H1 (cell line): ENCODE measurements at regions not wholly inside any gene's neighbourhood (a gene's known extent, or its start where the extent isn't known, plus 50 kb on each side); places are given as distances from the start of the nearest gene placed in this dataset.

Experiments
- CTCF ChIA-PET: fragments of 300-600 bp; sonication (Branson Sonifier 250); formaldehyde crosslinking; loops from one replicate; lab custom pipeline; 2021; ENCODE audit not compliant: partially characterized antibody; lab: Charles Lee
- POLR2A ChIA-PET: fragments of 300-600 bp; sonication (Branson Sonifier 250); formaldehyde crosslinking; loops from one replicate; lab custom pipeline; 2021; ENCODE audit warnings: inconsistent platforms; ENCODE audit not compliant: partially characterized antibody; lab: Charles Lee
- DNase-seq, 2 experiments: peaks; one replicate each; pipeline versions ENCODE4 v3.0.0 to v3.0.0-alpha.2; 2010 to 2022; ENCODE audit warnings: low spot score in 2 of 2, low read depth in 1 of 2, mixed read lengths in 1 of 2
- FAIRE-seq: peaks from 2 replicates; lab custom pipeline; 2011; peaks lifted over from hg19 to GRCh38; lab: Jason Lieb, UNC
- H2AFZ ChIP-seq: 2 replicates; pipeline ENCODE4 v1.8.1; 2012; ENCODE audit warnings: low read length, inconsistent platforms
- H2AK5ac ChIP-seq: 2 replicates; pipeline ENCODE4 v1.6.1; 2013; ENCODE audit warnings: low read depth, low read length
- H2BK120ac ChIP-seq: replicated peaks from 2 replicates; pipeline ENCODE3; 2013; ENCODE audit warnings: low read depth, low read length, inconsistent platforms
- H2BK12ac ChIP-seq: 2 replicates; pipeline ENCODE4 v1.6.1; 2013; ENCODE audit warnings: low read depth, low read length
- H2BK15ac ChIP-seq: 2 replicates; pipeline ENCODE4 v1.6.1; 2013; ENCODE audit warnings: low read length
- H2BK20ac ChIP-seq: 2 replicates; pipeline ENCODE4 v1.6.1; 2013; ENCODE audit warnings: low read length
- H2BK5ac ChIP-seq: 2 replicates; pipeline ENCODE4 v1.6.1; 2013; ENCODE audit warnings: low read depth, low read length
- H3K14ac ChIP-seq: 2 replicates; pipeline ENCODE4 v1.6.1; 2013; ENCODE audit warnings: inconsistent platforms; ENCODE audit not compliant: insufficient read length
- H3K18ac ChIP-seq: 2 replicates; pipeline ENCODE4 v1.6.1; 2013; ENCODE audit warnings: low read length; ENCODE audit errors: extremely low read depth
- H3K23ac ChIP-seq: 2 replicates; pipeline ENCODE4 v1.6.1; 2013; ENCODE audit warnings: inconsistent platforms; ENCODE audit not compliant: insufficient read length
- H3K23me2 ChIP-seq: 2 replicates; pipeline ENCODE4 v1.6.1; 2013; ENCODE audit warnings: low read depth, low read length
- H3K27ac ChIP-seq: 2 replicates; pipeline ENCODE4 v1.6.1; 2011; ENCODE audit warnings: low read depth, low read length, inconsistent platforms
- H3K27me3 ChIP-seq, 4 experiments: replicated peaks in 1 of 4; 1 replicate in 1 of 4; 2 replicates in 3 of 4; pipeline versions ENCODE4 v1.6.1 to v1.8.1; 2011 to 2013; ENCODE audit warnings: low read length in 3 of 4, mild to moderate bottlenecking in 3 of 4, inconsistent platforms in 2 of 4, mixed read lengths in 2 of 4, moderate library complexity in 1 of 4; ENCODE audit not compliant: control insufficient read depth in 3 of 4, insufficient read depth in 3 of 4; ENCODE audit errors: extremely low read depth in 1 of 4
- H3K36me3 ChIP-seq, 4 experiments: 2 replicates each; pipeline versions ENCODE4 v1.6.1 to v1.8.1; 2011 to 2013; ENCODE audit warnings: mild to moderate bottlenecking in 4 of 4, low read length in 3 of 4, moderate library complexity in 2 of 4, control low read depth in 1 of 4, inconsistent platforms in 1 of 4; ENCODE audit not compliant: insufficient read depth in 4 of 4, control insufficient read depth in 2 of 4
- H3K4ac ChIP-seq: replicated peaks from 2 replicates; pipeline ENCODE3; 2013; ENCODE audit warnings: low read length, low read depth, mixed read lengths, inconsistent platforms; ENCODE audit not compliant: insufficient read length
- H3K4me1 ChIP-seq, 4 experiments: replicated peaks in 1 of 4; 1 replicate in 1 of 4; 2 replicates in 3 of 4; pipeline versions ENCODE4 v1.6.1 to v1.8.1; 2011 to 2013; ENCODE audit warnings: low read length in 3 of 4, inconsistent platforms in 2 of 4, mixed read lengths in 1 of 4; ENCODE audit not compliant: insufficient read depth in 4 of 4, control insufficient read depth in 3 of 4
- H3K4me2 ChIP-seq, 2 experiments: 2 replicates each; pipeline versions ENCODE4 v1.6.1 to v1.8.1; 2011 to 2013; ENCODE audit warnings: low read depth in 2 of 2, low read length in 2 of 2, control low read depth in 1 of 2, inconsistent platforms in 1 of 2, mild to moderate bottlenecking in 1 of 2; ENCODE audit not compliant: insufficient read depth in 1 of 2
- H3K4me3 ChIP-seq, 4 experiments: fragments of 200-600, 300-600 bp in 1 of 4; sonication (generic), shearing (Covaris generic), sonication (Bioruptor Twin) in 1 of 4; 2 replicates each; pipeline versions ENCODE4 v1.5.1 to v1.8.1; 2011 to 2016; ENCODE audit warnings: low read length in 4 of 4, low read depth in 3 of 4, control low read depth in 2 of 4, inconsistent platforms in 2 of 4, mild to moderate bottlenecking in 2 of 4, mixed read lengths in 1 of 4, moderate library complexity in 1 of 4; ENCODE audit not compliant: insufficient read depth in 2 of 4; ENCODE audit errors: extremely low read depth in 1 of 4
- H3K56ac ChIP-seq: replicated peaks from 2 replicates; pipeline ENCODE3; 2013; ENCODE audit warnings: low read depth, mild to moderate bottlenecking, mixed read lengths, low read length, inconsistent platforms; ENCODE audit not compliant: insufficient read length
- H3K79me1 ChIP-seq: 2 replicates; pipeline ENCODE4 v1.6.1; 2013; ENCODE audit warnings: low read depth, low read length, control low read depth
- H3K79me2 ChIP-seq, 2 experiments: 2 replicates each; pipeline versions ENCODE4 v1.6.1 to v1.8.1; 2012 to 2013; ENCODE audit warnings: low read length in 2 of 2, mild to moderate bottlenecking in 2 of 2, inconsistent platforms in 1 of 2; ENCODE audit not compliant: insufficient read depth in 2 of 2, control insufficient read depth in 1 of 2
- H3K9ac ChIP-seq, 4 experiments: replicated peaks in 1 of 4; 1 replicate in 1 of 4; 2 replicates in 3 of 4; pipeline versions ENCODE4 v1.6.1 to v1.8.1; 2011 to 2013; ENCODE audit warnings: low read depth in 3 of 4, low read length in 3 of 4, control low read depth in 2 of 4, mild to moderate bottlenecking in 2 of 4, moderate library complexity in 2 of 4, inconsistent platforms in 1 of 4; ENCODE audit errors: extremely low read depth in 1 of 4
- H3K9me3 ChIP-seq, 2 experiments: 2 replicates each; pipeline versions ENCODE4 v1.6.1 to v1.8.1; 2012 to 2013; ENCODE audit warnings: mild to moderate bottlenecking in 2 of 2, moderate library complexity in 2 of 2, control low read depth in 1 of 2, inconsistent platforms in 1 of 2, low read depth in 1 of 2, low read length in 1 of 2, mixed read lengths in 1 of 2; ENCODE audit not compliant: insufficient read depth in 2 of 2
- H4K20me1 ChIP-seq, 2 experiments: replicated peaks in 1 of 2; 2 replicates each; pipeline versions ENCODE3 to v1.8.1; 2011 to 2013; ENCODE audit warnings: inconsistent platforms in 2 of 2, low read length in 2 of 2, mild to moderate bottlenecking in 1 of 2; ENCODE audit not compliant: insufficient read depth in 2 of 2, control insufficient read depth in 1 of 2
- H4K5ac ChIP-seq: 2 replicates; pipeline ENCODE4 v1.6.1; 2013; ENCODE audit warnings: low read length, low read depth, mixed read lengths, inconsistent platforms; ENCODE audit not compliant: insufficient read length
- H4K8ac ChIP-seq: 2 replicates; pipeline ENCODE4 v1.8.0; 2013; ENCODE audit warnings: mild to moderate bottlenecking, moderate library complexity, low read length, inconsistent platforms; ENCODE audit not compliant: insufficient read depth; ENCODE audit errors: extremely low read depth
- H4K91ac ChIP-seq: replicated peaks from 2 replicates; pipeline ENCODE3; 2013; ENCODE audit warnings: low read length, mixed read lengths, inconsistent platforms; ENCODE audit not compliant: insufficient read length
- CEBPB ChIP-seq: IDR thresholded peaks from 2 replicates; pipeline ENCODE4 v1.6.1; 2012; ENCODE audit warnings: low read depth, low read length
- JUN ChIP-seq: IDR thresholded peaks from 2 replicates; pipeline ENCODE4 v1.6.1; 2011; ENCODE audit warnings: low read depth, mild to moderate bottlenecking, improper control_type of control experiment, low read length
- POU5F1 ChIP-seq: IDR thresholded peaks from 2 replicates; pipeline ENCODE4 v1.6.1; 2011; ENCODE audit warnings: low read depth, mild to moderate bottlenecking, low read length, moderate library complexity
- SIX5 ChIP-seq: IDR thresholded peaks from 2 replicates; pipeline ENCODE4 v1.6.1; 2011; ENCODE audit warnings: mild to moderate bottlenecking, low read depth, low read length
- WGBS, 2 experiments: shearing (Covaris generic) in 1 of 2; methylation state at CpG; one replicate each; pipeline versions ENCODE4 v1.1.6 to v1.1.7; 2013 to 2015; ENCODE audit warnings: low lambda C conversion rate in 2 of 2, mixed read lengths in 2 of 2, inconsistent platforms in 1 of 2, low coverage in 1 of 2, missing lambda C conversion rate in 1 of 2; ENCODE audit not compliant: insufficient replicate concordance in 2 of 2, insufficient coverage in 1 of 2, insufficient read length in 1 of 2; ENCODE audit errors: extremely low coverage in 1 of 2, missing lambda C conversion rate in 1 of 2; 5-methylcytosine and 5-hydroxymethylcytosine counted together

- no peak overlapping the region for H3K56ac ChIP-seq
- no peaks in the 10 kb centered on the region; a peak in 1 of 7 replicates for H3K27me3 ChIP-seq
- H4K91ac ChIP-seq: no peak overlapping the region
- no peak overlapping the region for H3K9ac ChIP-seq
- no peak overlapping the region for H2AFZ ChIP-seq
- no peaks in the 10 kb centered on the region for H3K79me1 ChIP-seq
- H2BK5ac ChIP-seq: no peak overlapping the region
- H4K5ac ChIP-seq: no peak overlapping the region
- H3K4me1 ChIP-seq: peaks cover 0 to 7% (median 2%) of the 10 kb centered on the region in 4 experiments; a peak in 2 of 7 replicates
- no peak overlapping the region for H3K4me2 ChIP-seq
- ChIA-PET CTCF (no interaction called here), POLR2A (no interaction called here)
- TF ChIP-seq SIX5: no peak
- no peak for TF ChIP-seq JUN
- TF ChIP-seq CEBPB: peak; percentile 77
- TF ChIP-seq POU5F1: no peak
- H3K27ac ChIP-seq: no peak overlapping the region
- no peak overlapping the region for H2AK5ac ChIP-seq
- no peak overlapping the region for H3K23ac ChIP-seq
- H2BK12ac ChIP-seq: no peak overlapping the region
- FAIRE-seq (no peak), DNase-seq (no peak)
- no peaks in the 10 kb centered on the region; a peak in 1 of 4 replicates for H3K9me3 ChIP-seq
- no peak overlapping the region for H2BK120ac ChIP-seq
- no peak overlapping the region for H4K8ac ChIP-seq
- H3K18ac ChIP-seq: no peak overlapping the region
- WGBS, 2 experiments: 93% methylated on average over 3 of the region's 3 CpGs; no CpG with 5 or more reads in 1 of the 2 experiments
- H3K4me3 ChIP-seq: no peak overlapping the region
- no peak overlapping the region for H3K4ac ChIP-seq
- H3K14ac ChIP-seq: no peak overlapping the region
- no peaks in the 10 kb centered on the region for H3K36me3 ChIP-seq
- no peaks in the 10 kb centered on the region for H3K79me2 ChIP-seq
- no peak overlapping the region for H2BK20ac ChIP-seq
- H3K23me2 ChIP-seq: no peaks in the 10 kb centered on the region
- no peak overlapping the region for H2BK15ac ChIP-seq
- no peaks in the 10 kb centered on the region for H4K20me1 ChIP-seq
Observed at GRCh38 chr4:72896515-72896914, 173.0 kb downstream of the COX18 start.
